HG02763 (cell line): ENCODE measurements at regions not wholly inside any gene's neighbourhood (a gene's known extent, or its start where the extent isn't known, plus 50 kb on each side); places are given as distances from the start of the nearest gene placed in this dataset.

Source experiments
- ATAC-seq: cut with Tn5 transposase; IDR thresholded peaks from one replicate; pipeline ENCODE4 v1.9.1; 2021; ENCODE audit warnings: mild to moderate bottlenecking, moderate library complexity; ENCODE audit not compliant: unreplicated experiment

- no peak for ATAC-seq
Measured at GRCh38 chr5:133882846-133883245, 85.6 kb downstream of the C5orf15 start.

DNA sequence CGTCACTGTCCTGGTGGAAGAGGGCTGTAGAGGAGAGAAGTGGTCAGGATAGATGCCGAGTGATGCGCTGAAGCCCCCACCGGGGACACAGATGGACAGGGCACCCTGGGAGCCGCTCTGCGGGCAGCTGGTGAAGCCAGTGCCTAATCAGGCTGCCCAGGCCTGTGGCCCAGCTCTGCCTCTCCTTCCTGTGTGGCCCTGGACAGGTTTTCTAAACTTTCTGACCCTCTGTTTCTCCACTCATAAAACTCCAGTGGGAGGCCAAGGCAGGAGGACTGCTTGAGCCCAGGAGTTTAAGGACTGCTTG lies 86.1 kb downstream of the C5orf15 start:
- ATAC-seq, result no peak

- ATAC-seq, result no peak
Measured at GRCh38 chr5:133881576-133882388, 86.6 kb downstream of the C5orf15 start.

DNA sequence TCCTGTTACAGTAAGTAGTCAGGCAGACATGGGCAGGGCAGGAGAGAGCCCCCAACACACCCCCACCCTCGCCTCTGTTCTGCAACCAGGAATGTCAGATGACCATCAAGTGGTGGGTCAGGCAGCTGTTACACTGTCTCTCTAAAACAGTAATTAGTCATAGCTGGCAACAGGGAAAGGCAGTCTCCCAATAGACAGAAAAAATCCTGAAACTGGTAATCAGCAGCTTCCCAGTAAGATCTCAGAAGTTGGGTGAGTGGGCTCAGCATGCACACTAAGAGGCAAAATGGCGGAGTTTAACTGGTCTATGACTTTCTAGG lies 90.2 kb downstream of the C5orf15 start:
- no peak for ATAC-seq

- ATAC-seq, result no peak
Measured at GRCh38 chr5:133877351-133878235, 90.8 kb downstream of the C5orf15 start.

DNA sequence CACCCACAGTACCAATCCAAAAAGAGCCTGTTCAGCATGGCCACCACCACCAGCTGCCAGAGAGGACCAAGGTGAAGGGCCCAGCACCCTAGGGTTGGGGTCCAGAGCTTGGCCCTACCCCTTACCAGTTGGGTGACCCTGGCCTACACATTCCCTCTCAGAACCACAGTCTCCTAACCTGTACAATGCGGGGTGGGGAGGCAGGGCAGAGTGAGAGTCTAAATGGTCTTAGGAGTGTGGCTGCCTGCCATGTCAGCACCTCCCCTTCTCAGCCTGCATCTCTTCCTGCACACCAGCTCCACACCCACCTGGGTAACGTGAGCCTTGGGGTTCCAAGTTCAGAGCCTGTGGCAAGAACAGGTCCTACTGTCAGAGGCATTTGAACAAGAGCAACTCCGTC lies 92.2 kb downstream of the C5orf15 start:
- ATAC-seq, result no peak

DNA sequence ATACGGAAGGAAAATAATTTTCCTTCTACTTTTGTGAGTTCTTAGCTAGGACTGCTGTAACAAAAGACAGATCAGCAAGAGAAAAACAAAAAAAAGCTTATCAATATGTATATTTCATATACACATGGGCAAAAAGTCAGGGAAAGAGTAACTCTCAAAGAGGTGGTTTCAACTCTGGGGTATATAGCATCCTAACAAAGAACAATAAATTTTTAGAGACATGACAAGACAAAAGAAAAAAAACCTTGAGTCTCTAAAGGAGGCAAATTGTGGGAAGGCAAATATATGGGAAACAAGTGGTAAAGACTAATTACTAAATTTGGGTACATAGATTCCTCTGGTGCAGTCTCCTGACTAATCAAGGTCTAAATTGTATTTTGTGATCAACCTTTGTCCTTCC lies 93.2 kb downstream of the C5orf15 start:
- ATAC-seq, result no peak

- ATAC-seq, result no peak
Measured at GRCh38 chr5:133873449-133873848, 95.0 kb downstream of the C5orf15 start.

DNA sequence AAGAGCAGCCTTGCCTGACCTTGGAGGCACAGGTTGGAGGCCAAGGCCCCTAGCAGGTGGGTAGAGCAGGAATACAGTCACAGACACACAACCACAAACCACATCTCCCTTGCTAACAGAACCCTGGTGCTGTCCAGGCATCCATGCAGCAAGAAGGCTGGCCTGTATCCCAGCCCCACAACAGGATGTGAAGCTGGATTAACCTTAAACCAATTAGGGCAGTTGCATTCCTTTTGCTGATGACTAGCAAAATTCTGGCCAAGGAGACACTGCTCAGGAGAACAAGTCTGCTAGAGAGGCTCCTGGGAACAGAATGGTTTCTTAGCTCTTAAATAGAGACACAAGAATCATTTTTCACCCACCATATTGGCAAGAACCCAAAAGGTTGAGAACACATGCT lies 97.8 kb downstream of the C5orf15 start:
- no peak for ATAC-seq

- ATAC-seq, result no peak
Measured at GRCh38 chr5:133869519-133870335, 98.7 kb downstream of the C5orf15 start.

DNA sequence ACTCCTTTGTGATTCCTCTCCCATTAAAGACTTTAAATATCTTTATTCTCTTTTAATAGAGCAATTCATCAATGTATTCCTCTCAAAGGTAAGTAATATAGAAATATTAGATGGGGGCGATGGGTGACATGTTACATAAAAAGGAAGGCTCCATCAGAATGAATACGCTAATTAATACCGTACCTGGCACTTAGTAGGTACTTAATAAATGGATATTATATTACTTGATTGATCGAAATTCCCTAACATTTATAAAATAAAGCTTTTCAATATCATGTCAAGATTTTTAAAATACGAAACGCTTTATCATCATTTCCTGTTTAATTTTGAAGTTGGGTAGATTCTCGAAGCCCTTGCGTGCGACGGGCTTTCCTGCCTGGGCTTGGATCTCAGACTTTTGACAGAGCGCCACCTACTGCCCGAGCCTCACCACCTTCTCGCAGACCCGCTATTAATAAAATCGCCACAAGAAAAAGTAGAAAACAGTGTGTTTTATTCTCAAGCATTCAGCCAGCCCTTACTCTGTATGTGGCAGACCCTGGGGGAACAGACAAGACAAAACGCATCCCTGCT lies 99.4 kb downstream of the C5orf15 start:
- no peak for ATAC-seq

- ATAC-seq, result no peak
Measured at GRCh38 chr5:133867851-133868545, 100.4 kb downstream of the C5orf15 start.

- no peak for ATAC-seq
Measured at GRCh38 chr5:133867341-133867740, 101.1 kb downstream of the C5orf15 start.

DNA sequence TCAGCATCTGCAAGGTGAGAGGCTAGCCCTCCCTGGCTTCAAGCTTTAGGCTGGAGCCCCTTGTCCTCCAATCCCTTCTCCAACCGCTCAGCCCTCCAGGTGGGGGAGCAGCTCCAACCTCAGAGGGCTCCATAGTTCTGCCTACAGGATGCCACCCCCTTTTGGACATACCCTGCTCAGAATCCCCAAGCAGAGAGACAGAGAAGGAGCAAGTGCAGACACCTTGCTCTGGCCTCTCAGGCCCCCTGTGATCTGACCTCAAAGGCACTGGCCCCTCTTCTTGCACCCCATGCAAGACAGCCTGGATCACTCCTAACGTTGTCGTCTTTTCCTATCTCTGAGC lies 101.6 kb downstream of the C5orf15 start:
- no peak for ATAC-seq

DNA sequence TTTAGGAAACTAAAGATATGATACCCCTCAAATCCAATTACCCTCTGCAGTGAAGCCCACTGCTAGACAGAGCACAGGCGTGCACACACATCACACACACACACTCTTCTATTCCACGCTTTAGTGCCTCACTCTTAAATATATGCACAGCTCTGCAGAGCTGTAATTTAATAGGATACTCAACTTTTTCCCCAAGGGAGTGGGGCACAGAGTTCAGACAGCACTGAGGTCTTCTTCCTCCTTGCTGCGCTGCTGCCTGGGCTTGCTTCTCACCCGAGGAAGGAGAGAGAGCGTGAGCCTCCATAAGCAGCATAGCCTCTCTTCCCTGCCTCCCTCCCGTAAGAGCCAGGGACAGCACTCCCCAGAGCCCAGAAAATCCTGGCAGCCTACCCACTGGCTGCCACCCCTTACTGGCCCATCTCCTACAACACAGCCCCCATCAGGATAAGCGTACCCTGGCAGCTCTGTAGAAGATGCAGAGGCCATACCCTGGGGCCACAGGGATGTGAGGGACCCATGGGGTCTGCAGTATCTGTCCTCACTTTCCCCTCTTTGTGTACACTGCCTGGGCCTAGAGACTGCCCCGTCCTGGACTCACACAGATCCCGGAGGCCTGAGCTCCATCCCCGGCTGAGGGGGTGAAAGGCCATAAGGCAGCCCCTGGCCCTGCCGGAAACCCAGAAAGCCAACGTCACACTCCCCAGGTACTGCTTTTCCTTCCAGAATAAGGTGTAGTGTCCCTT lies 102.1 kb downstream of the C5orf15 start:
- ATAC-seq, result no peak

GRCh38 chr5:133865113-133865512 lies 103.3 kb downstream of the C5orf15 start:
- no peak for ATAC-seq

GRCh38 chr5:133864711-133865110 lies 103.7 kb downstream of the C5orf15 start:
- ATAC-seq, result no peak

- no peak for ATAC-seq
Measured at GRCh38 chr5:133863857-133864585, 104.4 kb downstream of the C5orf15 start.

DNA sequence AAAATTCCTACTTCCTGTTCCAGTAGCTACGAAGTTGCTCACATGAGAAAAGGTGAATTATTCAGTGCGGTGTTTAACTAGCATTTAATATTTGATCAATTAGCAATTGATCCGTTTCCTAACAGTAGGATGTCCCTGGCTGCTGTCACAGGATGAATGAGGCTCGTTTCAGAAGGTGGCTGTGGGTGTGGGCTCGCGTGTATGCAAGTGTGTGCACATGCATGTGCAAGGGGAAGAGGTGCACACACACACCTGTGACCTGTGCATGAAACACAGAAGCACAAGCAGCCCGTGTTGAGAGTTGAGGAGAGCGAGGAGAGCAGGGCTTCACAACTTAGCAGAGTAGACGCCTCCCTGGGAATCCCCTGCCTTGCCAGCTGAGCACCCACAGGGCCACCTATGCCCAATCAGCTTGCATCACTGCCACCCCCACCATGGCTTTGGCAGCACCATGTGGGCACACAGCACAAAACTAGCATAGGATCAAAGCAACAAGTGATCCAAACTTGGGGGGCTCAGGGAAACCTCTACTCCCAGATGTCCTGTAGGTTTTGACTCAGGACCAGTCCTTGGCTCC lies 107.2 kb downstream of the C5orf15 start:
- ATAC-seq, result no peak
